K562 (cell line): ENCODE measurements at regions not wholly inside any gene's neighbourhood (a gene's known extent, or its start where the extent isn't known, plus 50 kb on each side); places are given as distances from the start of the nearest gene placed in this dataset.

Experiments
- EP400 ChIP-seq: fragments of 450-650 bp; IDR thresholded peaks from 2 replicates; pipeline ENCODE4 v1.6.1; 2017; ENCODE audit warnings: antibody characterized with exemption, mild to moderate bottlenecking, moderate library complexity
- ERF ChIP-seq: fragments of 450-650 bp; formaldehyde crosslinking; IDR thresholded peaks from 2 replicates; pipeline ENCODE4 v1.4.0; 2020; ENCODE audit warnings: mild to moderate bottlenecking, mixed read lengths
- ETS2 ChIP-seq: IDR thresholded peaks from 2 replicates; pipeline ENCODE4 v1.6.1; 2016; ENCODE audit warnings: borderline replicate concordance, missing genetic modification characterization, mild to moderate bottlenecking, moderate library complexity, missing compliant biosample characterization; ENCODE audit not compliant: poor library complexity, severe bottlenecking
- FOXK2 ChIP-seq, 2 experiments: fragments of 450-650 bp; IDR thresholded peaks in 1 of 2; conservative IDR thresholded peaks in 1 of 2; 2 replicates each; pipeline ENCODE4 v1.6.1; 2016; ENCODE audit warnings: low read depth in 2 of 2, mild to moderate bottlenecking in 1 of 2
- HDAC3 ChIP-seq: fragments of 450-650 bp; IDR thresholded peaks from 2 replicates; pipeline ENCODE4 v1.6.1; 2018; ENCODE audit warnings: borderline replicate concordance, mild to moderate bottlenecking, moderate library complexity; ENCODE audit not compliant: partially characterized antibody
- HDAC8 ChIP-seq: fragments of 450-650 bp; IDR thresholded peaks from 2 replicates; pipeline ENCODE4 v1.6.1; 2016; ENCODE audit warnings: mild to moderate bottlenecking, missing genetic modification characterization, moderate library complexity, missing compliant biosample characterization
- HLTF ChIP-seq: fragments of 450-650 bp; IDR thresholded peaks from 2 replicates; pipeline ENCODE4 v1.6.1; 2016
- NELFE ChIP-seq: IDR thresholded peaks from 2 replicates; pipeline ENCODE4 v1.6.1; 2011; ENCODE audit warnings: mild to moderate bottlenecking; ENCODE audit not compliant: insufficient read depth, insufficient read length
- POLR2AphosphoS2 ChIP-seq: IDR thresholded peaks from 2 replicates; pipeline ENCODE4 v1.6.1; 2012; ENCODE audit warnings: low read length, improper control_type of control experiment
- PYGO2 ChIP-seq: fragments of 450-650 bp; IDR thresholded peaks from 2 replicates; pipeline ENCODE4 v1.6.1; 2016; ENCODE audit warnings: mild to moderate bottlenecking, missing genetic modification characterization, moderate library complexity, missing compliant biosample characterization
- RBBP5 ChIP-seq: fragments of 200-600 bp; sonication (generic); IDR thresholded peaks from 2 replicates; pipeline ENCODE4 v1.6.1; 2012; ENCODE audit warnings: borderline replicate concordance, mild to moderate bottlenecking, low read length, control low read depth, inconsistent platforms; ENCODE audit not compliant: insufficient read depth, poor library complexity, severe bottlenecking
- SMAD1 ChIP-seq: fragments of 150-350 bp; IDR thresholded peaks from 2 replicates; pipeline ENCODE4 v1.6.1; 2014; ENCODE audit warnings: low read length, low read depth; ENCODE audit not compliant: partially characterized antibody
- SMAD2 ChIP-seq: fragments of 150-350 bp; IDR thresholded peaks from 2 replicates; pipeline ENCODE4 v1.6.1; 2014; ENCODE audit warnings: low read depth, mild to moderate bottlenecking, low read length
- SRSF9 ChIP-seq: fragments of 200-400 bp; formaldehyde crosslinking; IDR thresholded peaks from 2 replicates; pipeline ENCODE4 v1.6.1; 2017; ENCODE audit warnings: low read depth, low read length, borderline replicate concordance
- ZNF134 ChIP-seq: fragments of 250-450 bp; sonication (Bioruptor Pico); conservative IDR thresholded peaks from 2 replicates; pipeline ENCODE4 v1.4.0; 2020
- ZNF311 ChIP-seq: fragments of 250-450 bp; sonication (Bioruptor Pico); IDR thresholded peaks from 2 replicates; pipeline ENCODE4 v1.4.0; 2020; ENCODE audit warnings: mild to moderate bottlenecking, moderate library complexity
- ZNF668 ChIP-seq: fragments of 250-450 bp; sonication (Bioruptor Pico); IDR thresholded peaks from 2 replicates; pipeline ENCODE4 v1.8.0; 2022; ENCODE audit warnings: mild to moderate bottlenecking, inconsistent platforms
- TF ChIP-seq, protein P1 (sequence below): fragments of 250-450 bp; sonication (Bioruptor Pico); IDR thresholded peaks from 2 replicates; pipeline ENCODE4 v1.5.1; 2021; ENCODE audit warnings: mild to moderate bottlenecking
- TF ChIP-seq, protein P2 (sequence below), 2 experiments: fragments of 450-650 bp; formaldehyde crosslinking in 1 of 2; IDR thresholded peaks; 2 replicates each; pipeline versions ENCODE4 v1.4.0 to v1.6.1; 2014 to 2020; ENCODE audit warnings: mild to moderate bottlenecking in 2 of 2, borderline replicate concordance in 1 of 2, low read depth in 1 of 2

DNA sequence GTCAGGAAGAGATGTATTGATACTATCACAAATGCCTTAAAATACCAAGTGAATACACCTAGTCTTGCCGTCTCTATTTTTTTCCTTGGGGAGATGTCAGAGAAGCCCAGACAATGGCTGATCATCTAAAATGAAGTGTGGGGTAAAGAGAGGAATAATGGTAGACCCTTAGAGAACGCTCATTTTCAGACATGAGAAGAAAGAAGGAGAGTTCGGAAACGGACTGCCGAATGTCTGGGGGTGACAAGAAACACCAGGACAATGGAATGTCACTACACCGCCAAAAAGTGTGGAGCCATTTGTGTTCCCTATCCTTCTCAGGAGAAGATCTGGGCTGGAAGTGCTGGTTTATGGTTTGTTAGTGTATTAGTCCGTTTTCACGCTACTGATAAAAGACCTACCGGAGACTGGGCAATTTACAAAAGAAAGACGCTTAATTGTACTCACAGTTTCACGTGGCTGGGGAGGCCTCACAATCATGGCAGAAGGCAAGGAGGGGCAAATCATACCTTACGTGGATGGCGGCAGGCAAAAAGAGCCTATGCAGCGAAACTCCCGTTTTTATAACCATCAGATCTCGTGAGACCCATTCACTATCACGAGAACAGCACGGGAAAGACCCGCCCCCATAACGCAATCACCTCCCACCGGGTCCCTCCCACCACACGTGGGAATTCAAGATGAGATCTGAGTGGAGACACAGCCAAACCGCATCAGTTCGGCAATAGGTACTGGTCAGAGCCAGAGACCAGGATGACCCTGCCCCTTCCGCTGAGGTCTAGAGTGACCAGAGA, 743.7 kb downstream of the GALR1 start (continued):
- TF ChIP-seq, protein P1, sequence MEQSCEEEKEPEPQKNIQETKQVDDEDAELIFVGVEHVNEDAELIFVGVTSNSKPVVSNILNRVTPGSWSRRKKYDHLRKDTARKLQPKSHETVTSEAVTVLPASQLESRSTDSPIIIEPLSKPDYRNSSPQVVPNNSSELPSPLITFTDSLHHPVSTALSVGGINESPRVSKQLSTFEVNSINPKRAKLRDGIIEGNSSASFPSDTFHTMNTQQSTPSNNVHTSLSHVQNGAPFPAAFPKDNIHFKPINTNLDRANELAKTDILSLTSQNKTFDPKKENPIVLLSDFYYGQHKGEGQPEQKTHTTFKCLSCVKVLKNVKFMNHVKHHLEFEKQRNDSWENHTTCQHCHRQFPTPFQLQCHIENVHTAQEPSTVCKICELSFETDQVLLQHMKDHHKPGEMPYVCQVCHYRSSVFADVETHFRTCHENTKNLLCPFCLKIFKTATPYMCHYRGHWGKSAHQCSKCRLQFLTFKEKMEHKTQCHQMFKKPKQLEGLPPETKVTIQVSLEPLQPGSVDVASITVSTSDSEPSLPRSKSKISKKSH (CRISPR knock-in tag): no peak
- TF ChIP-seq ZNF668 (no peak), EP400 (peak; percentile 88), SRSF9 (no peak), FOXK2 (conservative IDR thresholded peaks at IDR 0.05 in 1 of 2, IDR thresholded peaks at IDR 0.05 in 1 of 2; ENCODE audit: low read depth in 2 of 2) (peak in 1 of 2 experiments; percentile 47; a peak in 1 of 4 replicates), SMAD2 (no peak), PYGO2 (no peak), RBBP5 (peak; percentile 30), HLTF (no peak), HDAC3 (no peak), ETS2 (tag) (no peak), NELFE (no peak), ZNF134 (no peak), SMAD1 (peak; percentile 88), POLR2AphosphoS2 (0 out of 2 replicates have a peak, but pooled peaks have one; percentile 63), ERF (CRISPR knock-in tag) (no peak), HDAC8 (no peak), ZNF311 (CRISPR knock-in tag) (no peak)
- TF ChIP-seq, protein P2, sequence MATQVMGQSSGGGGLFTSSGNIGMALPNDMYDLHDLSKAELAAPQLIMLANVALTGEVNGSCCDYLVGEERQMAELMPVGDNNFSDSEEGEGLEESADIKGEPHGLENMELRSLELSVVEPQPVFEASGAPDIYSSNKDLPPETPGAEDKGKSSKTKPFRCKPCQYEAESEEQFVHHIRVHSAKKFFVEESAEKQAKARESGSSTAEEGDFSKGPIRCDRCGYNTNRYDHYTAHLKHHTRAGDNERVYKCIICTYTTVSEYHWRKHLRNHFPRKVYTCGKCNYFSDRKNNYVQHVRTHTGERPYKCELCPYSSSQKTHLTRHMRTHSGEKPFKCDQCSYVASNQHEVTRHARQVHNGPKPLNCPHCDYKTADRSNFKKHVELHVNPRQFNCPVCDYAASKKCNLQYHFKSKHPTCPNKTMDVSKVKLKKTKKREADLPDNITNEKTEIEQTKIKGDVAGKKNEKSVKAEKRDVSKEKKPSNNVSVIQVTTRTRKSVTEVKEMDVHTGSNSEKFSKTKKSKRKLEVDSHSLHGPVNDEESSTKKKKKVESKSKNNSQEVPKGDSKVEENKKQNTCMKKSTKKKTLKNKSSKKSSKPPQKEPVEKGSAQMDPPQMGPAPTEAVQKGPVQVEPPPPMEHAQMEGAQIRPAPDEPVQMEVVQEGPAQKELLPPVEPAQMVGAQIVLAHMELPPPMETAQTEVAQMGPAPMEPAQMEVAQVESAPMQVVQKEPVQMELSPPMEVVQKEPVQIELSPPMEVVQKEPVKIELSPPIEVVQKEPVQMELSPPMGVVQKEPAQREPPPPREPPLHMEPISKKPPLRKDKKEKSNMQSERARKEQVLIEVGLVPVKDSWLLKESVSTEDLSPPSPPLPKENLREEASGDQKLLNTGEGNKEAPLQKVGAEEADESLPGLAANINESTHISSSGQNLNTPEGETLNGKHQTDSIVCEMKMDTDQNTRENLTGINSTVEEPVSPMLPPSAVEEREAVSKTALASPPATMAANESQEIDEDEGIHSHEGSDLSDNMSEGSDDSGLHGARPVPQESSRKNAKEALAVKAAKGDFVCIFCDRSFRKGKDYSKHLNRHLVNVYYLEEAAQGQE (IDR thresholded peaks at IDR 0.05; ENCODE audit: borderline replicate concordance): peak; percentile 49
- TF ChIP-seq, protein P2 (CRISPR knock-in tag; IDR thresholded peaks at IDR 0.05; ENCODE audit: low read depth): no peak
